ENCODE measurements at regions not wholly inside any gene's neighbourhood (a gene's known extent, or its start where the extent isn't known, plus 50 kb on each side); places are given as distances from the start of the nearest gene placed in this dataset.

GRCh38 chr13:61900033-61900432, 484.4 kb upstream of the PCDH20 start:
- no peaks in the 10 kb centered on the region for H3K9me1 ChIP-seq (replicated peaks; ENCODE audit: control insufficient read depth, extremely low read depth, insufficient read depth, low read length)
- H3K4me1 ChIP-seq (ENCODE audit: control insufficient read depth, extremely low read depth, insufficient read depth, low read length): no peaks in the 10 kb centered on the region
- no peaks in the 10 kb centered on the region for H3K27me3 ChIP-seq (ENCODE audit: control insufficient read depth in 2 of 2, insufficient read depth in 2 of 2, low read length in 2 of 2)
- dilution Hi-C loops (cut with MboI; ENCODE audit: extremely low pct_ligation_motif_present, low sequenced_read_pairs): no loop called here
- no peak overlapping the region for H3K4me2 ChIP-seq (ENCODE audit: insufficient read depth, low read length)
- H4K20me1 ChIP-seq (replicated peaks; ENCODE audit: control insufficient read depth, extremely low read depth, insufficient read depth, low read length): no peaks in the 10 kb centered on the region
- no peak overlapping the region for H3K4me3 ChIP-seq (replicated peaks in 1 of 3; ENCODE audit: insufficient read depth in 1 of 3, low read depth in 1 of 3, low read length in 3 of 3)
- no TSS peak for BruUV-seq (replicated peaks)
- intact Hi-C loops (cut with micrococcal nuclease): no loop called here
- H3K79me2 ChIP-seq (ENCODE audit: control insufficient read depth, insufficient read depth, low read length): no peaks in the 10 kb centered on the region
- FAIRE-seq (no peak), DNase-seq (ENCODE audit: low read depth, low spot score) (no peak)
- TF ChIP-seq CTCF (IDR thresholded peaks at IDR 0.05; ENCODE audit: extremely low read depth in 1 of 2, insufficient read depth in 1 of 2, low read depth in 1 of 2, low read length in 2 of 2) (no peak), FOS (IDR thresholded peaks at IDR 0.05; ENCODE audit: borderline replicate concordance, insufficient read depth, low read length) (no peak), POLR2A (IDR thresholded peaks at IDR 0.05; ENCODE audit: low read depth, low read length) (no peak), POLR2AphosphoS5 (IDR thresholded peaks at IDR 0.05; ENCODE audit: insufficient read depth, low read depth, low read length) (no peak), JUN (IDR thresholded peaks at IDR 0.05; ENCODE audit: borderline replicate concordance, insufficient read depth, insufficient read length, low read depth) (no peak), EZH2 (IDR thresholded peaks at IDR 0.05; ENCODE audit: borderline replicate concordance, low read depth, low read length, severe bottlenecking) (no peak), GATA2 (IDR thresholded peaks at IDR 0.05; ENCODE audit: insufficient read depth, insufficient read length, low read depth, low read length) (no peak), MYC (IDR thresholded peaks at IDR 0.05; ENCODE audit: low read depth, low read length) (no peak)
- TF ChIP-seq, protein P1, sequence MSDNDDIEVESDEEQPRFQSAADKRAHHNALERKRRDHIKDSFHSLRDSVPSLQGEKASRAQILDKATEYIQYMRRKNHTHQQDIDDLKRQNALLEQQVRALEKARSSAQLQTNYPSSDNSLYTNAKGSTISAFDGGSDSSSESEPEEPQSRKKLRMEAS (IDR thresholded peaks at IDR 0.05; ENCODE audit: insufficient read depth, insufficient read length): no peak
- ChIA-PET POLR2A (no interaction called here), CTCF (no interaction called here)
- H3K9ac ChIP-seq (replicated peaks; ENCODE audit: extremely low read depth, insufficient read depth, low read length): no peak overlapping the region
- H3K9me3 ChIP-seq (replicated peaks; ENCODE audit: control insufficient read depth, insufficient read depth, low read length): no peaks in the 10 kb centered on the region
- H3K36me3 ChIP-seq (ENCODE audit: control insufficient read depth in 2 of 2, extremely low read depth in 1 of 2, insufficient read depth in 2 of 2, low read length in 2 of 2): no peaks in the 10 kb centered on the region
- no peak overlapping the region for H2AFZ ChIP-seq (ENCODE audit: low read depth, low read length)
- no peak overlapping the region for H3K27ac ChIP-seq (ENCODE audit: insufficient read depth, low read depth, low read length)

Measured in endothelial cell of umbilical vein (primary cell).